ENCODE measurements at regions not wholly inside any gene's neighbourhood (a gene's known extent, or its start where the extent isn't known, plus 50 kb on each side); places are given as distances from the start of the nearest gene placed in this dataset.

DNA sequence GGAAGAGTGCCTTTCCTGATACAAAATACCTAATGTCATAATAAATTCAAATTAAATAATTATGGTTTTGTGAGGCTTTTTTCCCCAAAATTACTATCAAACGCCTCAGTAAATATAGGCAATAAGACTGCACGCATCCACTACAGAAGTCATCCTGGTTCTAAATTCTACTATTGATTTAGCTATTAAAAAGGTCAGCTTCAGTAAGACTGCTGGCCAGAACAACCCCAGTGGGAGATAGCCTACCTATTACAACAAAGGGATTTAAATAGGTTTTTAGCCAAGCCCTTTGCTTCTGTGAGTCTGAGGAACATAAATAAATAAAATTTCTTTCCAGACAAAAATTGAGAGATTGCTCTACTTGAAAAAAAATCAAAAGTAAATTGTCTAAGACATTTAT is 132.1 kb downstream of the PLPPR4 start:
- no peak for TF ChIP-seq ZFP30 (CRISPR knock-in tag; IDR thresholded peaks at IDR 0.05)
- no peak for TF ChIP-seq ESRRG (CRISPR knock-in tag; IDR thresholded peaks at IDR 0.05)
- TF ChIP-seq, protein P1, sequence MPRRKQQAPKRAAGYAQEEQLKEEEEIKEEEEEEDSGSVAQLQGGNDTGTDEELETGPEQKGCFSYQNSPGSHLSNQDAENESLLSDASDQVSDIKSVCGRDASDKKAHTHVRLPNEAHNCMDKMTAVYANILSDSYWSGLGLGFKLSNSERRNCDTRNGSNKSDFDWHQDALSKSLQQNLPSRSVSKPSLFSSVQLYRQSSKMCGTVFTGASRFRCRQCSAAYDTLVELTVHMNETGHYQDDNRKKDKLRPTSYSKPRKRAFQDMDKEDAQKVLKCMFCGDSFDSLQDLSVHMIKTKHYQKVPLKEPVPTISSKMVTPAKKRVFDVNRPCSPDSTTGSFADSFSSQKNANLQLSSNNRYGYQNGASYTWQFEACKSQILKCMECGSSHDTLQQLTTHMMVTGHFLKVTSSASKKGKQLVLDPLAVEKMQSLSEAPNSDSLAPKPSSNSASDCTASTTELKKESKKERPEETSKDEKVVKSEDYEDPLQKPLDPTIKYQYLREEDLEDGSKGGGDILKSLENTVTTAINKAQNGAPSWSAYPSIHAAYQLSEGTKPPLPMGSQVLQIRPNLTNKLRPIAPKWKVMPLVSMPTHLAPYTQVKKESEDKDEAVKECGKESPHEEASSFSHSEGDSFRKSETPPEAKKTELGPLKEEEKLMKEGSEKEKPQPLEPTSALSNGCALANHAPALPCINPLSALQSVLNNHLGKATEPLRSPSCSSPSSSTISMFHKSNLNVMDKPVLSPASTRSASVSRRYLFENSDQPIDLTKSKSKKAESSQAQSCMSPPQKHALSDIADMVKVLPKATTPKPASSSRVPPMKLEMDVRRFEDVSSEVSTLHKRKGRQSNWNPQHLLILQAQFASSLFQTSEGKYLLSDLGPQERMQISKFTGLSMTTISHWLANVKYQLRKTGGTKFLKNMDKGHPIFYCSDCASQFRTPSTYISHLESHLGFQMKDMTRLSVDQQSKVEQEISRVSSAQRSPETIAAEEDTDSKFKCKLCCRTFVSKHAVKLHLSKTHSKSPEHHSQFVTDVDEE (CRISPR knock-in tag; IDR thresholded peaks at IDR 0.05), result no peak
- no peak for TF ChIP-seq ARNTL (CRISPR knock-in tag; IDR thresholded peaks at IDR 0.05; ENCODE audit: borderline replicate concordance, low read depth)
- TF ChIP-seq, protein P2, sequence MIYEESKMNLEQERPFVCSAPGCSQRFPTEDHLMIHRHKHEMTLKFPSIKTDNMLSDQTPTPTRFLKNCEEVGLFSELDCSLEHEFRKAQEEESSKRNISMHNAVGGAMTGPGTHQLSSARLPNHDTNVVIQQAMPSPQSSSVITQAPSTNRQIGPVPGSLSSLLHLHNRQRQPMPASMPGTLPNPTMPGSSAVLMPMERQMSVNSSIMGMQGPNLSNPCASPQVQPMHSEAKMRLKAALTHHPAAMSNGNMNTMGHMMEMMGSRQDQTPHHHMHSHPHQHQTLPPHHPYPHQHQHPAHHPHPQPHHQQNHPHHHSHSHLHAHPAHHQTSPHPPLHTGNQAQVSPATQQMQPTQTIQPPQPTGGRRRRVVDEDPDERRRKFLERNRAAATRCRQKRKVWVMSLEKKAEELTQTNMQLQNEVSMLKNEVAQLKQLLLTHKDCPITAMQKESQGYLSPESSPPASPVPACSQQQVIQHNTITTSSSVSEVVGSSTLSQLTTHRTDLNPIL (CRISPR knock-in tag; IDR thresholded peaks at IDR 0.05; ENCODE audit: low read depth), result no peak
- TF ChIP-seq, protein P3, sequence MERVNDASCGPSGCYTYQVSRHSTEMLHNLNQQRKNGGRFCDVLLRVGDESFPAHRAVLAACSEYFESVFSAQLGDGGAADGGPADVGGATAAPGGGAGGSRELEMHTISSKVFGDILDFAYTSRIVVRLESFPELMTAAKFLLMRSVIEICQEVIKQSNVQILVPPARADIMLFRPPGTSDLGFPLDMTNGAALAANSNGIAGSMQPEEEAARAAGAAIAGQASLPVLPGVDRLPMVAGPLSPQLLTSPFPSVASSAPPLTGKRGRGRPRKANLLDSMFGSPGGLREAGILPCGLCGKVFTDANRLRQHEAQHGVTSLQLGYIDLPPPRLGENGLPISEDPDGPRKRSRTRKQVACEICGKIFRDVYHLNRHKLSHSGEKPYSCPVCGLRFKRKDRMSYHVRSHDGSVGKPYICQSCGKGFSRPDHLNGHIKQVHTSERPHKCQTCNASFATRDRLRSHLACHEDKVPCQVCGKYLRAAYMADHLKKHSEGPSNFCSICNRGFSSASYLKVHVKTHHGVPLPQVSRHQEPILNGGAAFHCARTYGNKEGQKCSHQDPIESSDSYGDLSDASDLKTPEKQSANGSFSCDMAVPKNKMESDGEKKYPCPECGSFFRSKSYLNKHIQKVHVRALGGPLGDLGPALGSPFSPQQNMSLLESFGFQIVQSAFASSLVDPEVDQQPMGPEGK (CRISPR knock-in tag; IDR thresholded peaks at IDR 0.05; ENCODE audit: borderline replicate concordance), result no peak
- TF ChIP-seq ZNF70 (CRISPR knock-in tag; IDR thresholded peaks at IDR 0.05), result no peak
- no peak for TF ChIP-seq RARB (CRISPR knock-in tag; IDR thresholded peaks at IDR 0.05)
- TF ChIP-seq TOX (CRISPR knock-in tag; IDR thresholded peaks at IDR 0.05; ENCODE audit: borderline replicate concordance), result no peak
- TF ChIP-seq BACH2 (CRISPR knock-in tag; IDR thresholded peaks at IDR 0.05; ENCODE audit: borderline replicate concordance), result no peak
- TF ChIP-seq OSR1 (CRISPR knock-in tag; IDR thresholded peaks at IDR 0.05), result no peak

All from SK-N-SH treated with all-trans-retinoic acid at 6 μM for 48 hours (cell line).